GM12875 (cell line): ENCODE measurements at regions not wholly inside any gene's neighbourhood (a gene's known extent, or its start where the extent isn't known, plus 50 kb on each side); places are given as distances from the start of the nearest gene placed in this dataset.

Source experiments
- H3K4me3 ChIP-seq: one replicate; pipeline ENCODE4 v1.5.1; 2011; ENCODE audit warnings: low read depth, low read length, control low read depth
- TF ChIP-seq, protein P1 (sequence below): IDR thresholded peaks from 2 replicates; pipeline ENCODE4 v1.5.1; 2011; ENCODE audit warnings: low read depth, mild to moderate bottlenecking, control low read depth, inconsistent platforms, low read length, moderate library complexity, borderline replicate concordance; ENCODE audit not compliant: insufficient read depth

DNA sequence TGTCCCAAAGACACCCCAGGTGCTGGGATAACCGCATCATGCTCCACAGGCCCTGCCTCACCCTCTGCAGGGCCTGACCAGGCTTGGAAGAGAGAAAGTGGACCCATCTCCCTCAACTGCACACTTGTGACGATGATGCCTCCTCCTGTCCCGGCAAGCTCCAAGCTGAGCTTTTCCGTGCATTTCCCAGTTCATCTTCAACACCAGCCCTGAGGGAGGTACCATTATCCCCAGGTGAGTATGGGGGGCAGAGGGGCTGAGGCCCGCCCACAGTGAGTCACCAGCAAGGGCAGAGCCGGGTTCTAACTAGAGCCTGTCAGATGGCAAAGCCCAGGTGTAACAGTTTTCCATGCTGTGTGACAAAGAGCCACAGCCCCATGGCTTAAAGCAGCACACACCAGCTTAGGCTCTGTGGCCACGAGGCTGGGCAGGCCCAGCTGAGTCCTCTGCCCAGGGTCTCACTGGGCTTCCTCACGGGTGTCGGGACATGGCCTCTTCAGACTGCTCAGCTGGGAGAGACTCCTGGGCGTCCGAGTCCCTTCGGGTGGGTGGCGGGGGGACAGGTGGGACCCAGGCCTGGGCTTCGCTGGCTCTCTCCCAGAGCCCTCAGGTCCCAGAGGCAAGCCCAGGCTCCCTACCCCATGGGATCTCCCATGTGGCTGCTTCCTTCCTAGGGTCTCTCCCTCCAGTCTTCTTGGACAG lies 108.4 kb upstream of the OTOS start:
- TF ChIP-seq, protein P1, sequence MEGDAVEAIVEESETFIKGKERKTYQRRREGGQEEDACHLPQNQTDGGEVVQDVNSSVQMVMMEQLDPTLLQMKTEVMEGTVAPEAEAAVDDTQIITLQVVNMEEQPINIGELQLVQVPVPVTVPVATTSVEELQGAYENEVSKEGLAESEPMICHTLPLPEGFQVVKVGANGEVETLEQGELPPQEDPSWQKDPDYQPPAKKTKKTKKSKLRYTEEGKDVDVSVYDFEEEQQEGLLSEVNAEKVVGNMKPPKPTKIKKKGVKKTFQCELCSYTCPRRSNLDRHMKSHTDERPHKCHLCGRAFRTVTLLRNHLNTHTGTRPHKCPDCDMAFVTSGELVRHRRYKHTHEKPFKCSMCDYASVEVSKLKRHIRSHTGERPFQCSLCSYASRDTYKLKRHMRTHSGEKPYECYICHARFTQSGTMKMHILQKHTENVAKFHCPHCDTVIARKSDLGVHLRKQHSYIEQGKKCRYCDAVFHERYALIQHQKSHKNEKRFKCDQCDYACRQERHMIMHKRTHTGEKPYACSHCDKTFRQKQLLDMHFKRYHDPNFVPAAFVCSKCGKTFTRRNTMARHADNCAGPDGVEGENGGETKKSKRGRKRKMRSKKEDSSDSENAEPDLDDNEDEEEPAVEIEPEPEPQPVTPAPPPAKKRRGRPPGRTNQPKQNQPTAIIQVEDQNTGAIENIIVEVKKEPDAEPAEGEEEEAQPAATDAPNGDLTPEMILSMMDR = no peak
- H3K4me3 ChIP-seq = no peak overlapping the region

DNA sequence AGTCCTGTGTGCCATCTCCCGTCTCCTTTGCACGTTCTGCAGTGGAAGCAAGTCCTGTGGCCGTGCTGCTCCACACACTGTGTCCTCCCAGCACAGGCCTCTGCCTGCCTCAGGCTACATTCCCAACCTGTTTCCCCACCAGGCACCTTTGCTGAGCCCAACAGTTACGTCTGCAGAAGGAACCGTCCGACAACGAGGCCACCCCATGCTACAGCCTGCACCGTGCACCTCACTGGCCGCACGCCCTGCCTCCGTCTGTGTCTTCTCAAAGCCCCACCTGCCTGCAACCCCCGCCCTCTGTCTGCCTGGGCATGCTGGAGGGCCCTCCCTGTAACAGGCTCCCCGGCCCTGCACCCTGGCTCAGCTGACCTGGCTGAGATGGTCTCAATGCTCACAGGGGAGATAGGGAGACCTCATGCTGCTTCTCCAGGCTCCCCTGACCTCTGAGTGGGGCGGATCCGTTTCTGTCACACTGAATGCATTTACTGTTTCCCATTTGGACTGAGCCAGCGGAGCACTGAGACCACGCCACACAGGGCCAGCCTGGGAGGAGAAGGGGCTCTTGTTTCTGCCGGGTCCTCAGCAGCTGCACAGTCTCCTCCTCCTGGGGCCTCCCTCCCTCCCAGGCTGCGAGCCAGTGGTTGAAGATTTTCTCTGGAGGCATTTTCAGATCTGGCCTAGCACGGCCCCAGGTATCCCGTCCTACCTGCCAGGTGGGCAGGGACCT lies 109.1 kb upstream of the OTOS start:
- TF ChIP-seq, protein P1 = no peak
- H3K4me3 ChIP-seq = no peak overlapping the region

DNA sequence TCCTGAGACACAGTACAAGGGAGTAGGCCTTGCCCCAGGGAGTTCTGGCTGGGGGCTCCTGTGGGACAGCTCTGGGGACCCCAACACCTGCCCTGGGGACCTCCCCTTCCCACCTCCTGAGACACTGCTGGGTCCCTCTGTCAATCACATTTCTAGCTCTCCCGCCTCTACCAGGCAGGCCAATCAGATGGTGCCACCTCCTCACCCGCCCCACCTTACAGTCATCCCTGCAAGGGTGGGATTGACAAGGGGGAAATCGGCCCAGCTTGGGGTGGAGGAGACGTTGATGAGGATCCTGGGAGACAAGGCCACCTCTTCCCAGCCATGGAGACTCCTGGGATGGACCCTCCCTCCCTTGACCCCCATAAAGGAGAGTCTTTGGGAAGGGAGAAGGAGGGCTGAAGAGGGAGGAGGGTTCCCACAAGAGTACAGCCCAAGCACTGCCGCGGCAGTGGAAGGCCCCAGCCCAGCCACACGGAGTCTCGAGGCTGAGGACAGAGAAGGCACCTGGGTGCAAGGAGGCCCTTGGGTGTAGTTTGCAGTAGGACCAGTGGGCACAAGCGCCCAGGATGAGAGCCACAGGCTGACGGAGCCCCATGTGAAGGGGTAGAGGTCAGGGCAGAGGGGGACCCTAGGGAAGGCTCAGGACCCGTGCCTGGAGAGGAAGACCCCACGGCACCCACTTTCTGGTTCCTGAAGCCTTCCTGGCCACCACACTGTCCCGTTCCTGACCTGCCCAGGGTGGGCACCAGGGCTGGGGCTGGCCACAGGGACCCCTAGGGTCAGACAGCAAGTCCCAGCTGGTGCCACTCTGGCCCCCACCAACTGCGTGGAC lies 109.9 kb upstream of the OTOS start:
- TF ChIP-seq, protein P1 = no peak

DNA sequence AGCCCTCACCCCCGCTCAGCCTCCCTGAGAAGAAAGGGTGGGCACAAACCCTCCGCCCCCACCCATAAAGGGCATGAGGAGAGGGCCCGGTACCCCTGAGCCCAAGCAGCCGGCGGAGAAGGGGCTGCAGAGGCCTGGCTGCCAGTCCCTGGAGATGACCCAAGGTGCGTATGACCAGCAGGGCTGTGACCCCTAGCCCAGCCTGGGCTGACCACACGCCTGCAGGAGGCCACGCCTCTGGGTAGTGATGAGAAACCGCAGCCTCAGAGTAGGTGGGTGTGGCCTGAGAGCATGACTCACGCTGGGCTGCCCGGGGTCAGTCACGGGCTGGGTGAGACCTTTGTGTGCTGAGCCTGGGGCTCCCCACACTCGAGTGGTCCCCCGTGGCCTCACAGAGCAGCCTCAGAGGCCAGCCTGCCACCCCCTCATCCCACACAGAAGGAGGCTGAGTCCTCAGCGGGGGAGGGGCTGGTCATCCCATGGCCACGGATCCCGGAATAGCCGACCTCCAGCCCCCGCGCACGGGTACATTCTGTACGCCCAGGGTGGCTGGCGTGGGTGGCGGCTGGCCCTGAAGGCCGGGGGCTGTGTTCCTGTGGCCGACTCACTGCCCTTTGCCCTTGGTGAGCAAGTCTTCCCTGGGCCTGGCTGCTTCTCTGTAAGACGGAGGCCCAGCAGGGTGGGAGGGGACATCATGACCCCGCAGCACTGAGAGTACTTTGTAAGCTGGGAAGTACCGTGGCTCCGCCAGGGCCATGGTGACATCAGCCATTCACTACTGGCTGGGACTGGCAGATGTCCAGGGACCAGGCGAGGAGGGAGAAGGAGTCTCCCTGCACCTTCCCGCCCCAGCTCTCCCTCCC lies 110.8 kb upstream of the OTOS start:
- H3K4me3 ChIP-seq = no peak overlapping the region
- TF ChIP-seq, protein P1 = no peak

More for the DNA sequence above, 109.9 kb upstream of the OTOS start:
- H3K4me3 ChIP-seq = no peak overlapping the region

DNA sequence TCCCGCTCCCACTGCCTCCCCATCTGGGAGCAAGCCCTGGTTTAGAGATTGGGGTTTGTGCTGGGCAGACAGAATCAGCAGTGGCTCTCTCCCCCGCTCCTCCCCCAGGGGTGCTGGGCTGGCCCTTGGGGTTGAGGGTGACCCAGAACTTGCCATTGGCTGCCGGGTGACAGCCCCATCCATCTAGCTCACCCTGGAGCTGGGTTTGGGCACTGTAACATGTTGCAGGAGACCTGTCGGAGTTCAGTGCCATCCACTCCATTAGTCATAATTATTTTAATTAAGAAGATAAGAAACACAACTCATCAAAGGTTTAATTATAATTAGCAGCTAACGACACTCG lies 111.4 kb upstream of the OTOS start:
- TF ChIP-seq, protein P1 = no peak
- no peak overlapping the region for H3K4me3 ChIP-seq

DNA sequence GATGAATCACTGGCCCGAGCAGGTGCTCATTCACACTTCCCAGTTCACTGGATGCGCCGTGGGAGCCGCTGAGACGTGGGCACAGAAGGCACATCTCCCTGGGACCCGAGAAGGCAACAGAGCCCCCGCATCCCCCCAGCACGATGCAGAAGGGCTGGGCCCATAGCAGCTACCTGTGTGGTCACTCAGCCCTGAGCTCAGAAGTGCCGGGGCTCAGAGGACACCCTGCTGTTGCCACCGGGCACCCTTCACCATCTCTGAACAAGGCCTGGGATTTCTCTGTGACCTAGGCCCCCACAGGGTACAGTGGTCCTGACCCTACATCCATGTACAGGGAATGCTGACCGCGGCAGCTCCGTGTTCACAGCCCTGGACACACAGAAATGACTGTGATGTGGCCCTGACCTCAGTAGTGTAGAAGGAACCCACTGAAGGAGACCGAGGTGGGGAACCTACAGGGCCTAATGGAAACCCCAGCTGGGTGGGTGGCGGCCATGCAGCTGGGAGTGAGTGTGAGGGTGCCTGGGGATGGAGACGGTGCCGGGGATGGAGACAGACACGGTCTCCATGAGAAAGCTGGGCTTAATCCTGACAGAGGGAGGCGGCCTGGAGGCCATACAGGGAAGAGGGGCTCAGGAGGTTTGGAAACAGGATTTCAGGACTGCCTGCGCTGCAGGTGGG lies 111.9 kb upstream of the OTOS start:
- TF ChIP-seq, protein P1 = no peak
- H3K4me3 ChIP-seq = no peak overlapping the region
